PC-3 (cell line): ENCODE measurements at regions not wholly inside any gene's neighbourhood (a gene's known extent, or its start where the extent isn't known, plus 50 kb on each side); places are given as distances from the start of the nearest gene placed in this dataset.
A peak's percentile ranks its signal among the peaks of the same experiment; 100 is the strongest.

Experiments used
- ATAC-seq: fragments of 200-7000 bp; cut with Tn5 transposase; 2 replicates; pipeline ENCODE4 v1.9.1; 2020; ENCODE audit warnings: mild to moderate bottlenecking, moderate library complexity
- BruUV-seq: library from RNA; stranded (reverse); fragments of 400-500 nt; replicated peaks from 2 replicates; lab custom pipeline; 2021; lab: Mats Ljungman, UMichigan
- CTCF ChIA-PET: fragments of 300-600 bp; sonication (Branson Sonifier 250); formaldehyde crosslinking; loops from one replicate; lab custom pipeline; 2022; ENCODE audit warnings: antibody characterized with exemption; lab: Charles Lee
- POLR2A ChIA-PET: fragments of 300-600 bp; sonication (Branson Sonifier 250); formaldehyde crosslinking; loops from one replicate; lab custom pipeline; 2022; ENCODE audit warnings: antibody characterized with exemption; ENCODE audit not compliant: unreplicated experiment; lab: Charles Lee
- DNase-seq: peaks from one replicate; pipeline ENCODE4 v3.0.0-alpha.2; 2015
- H2AFZ ChIP-seq: fragments of 300-600 bp; sonication (generic); 2 replicates; pipeline ENCODE4 v1.6.0; 2016; ENCODE audit warnings: antibody characterized with exemption, low read length
- H3F3A ChIP-seq: fragments of 300-600 bp; sonication (generic); one replicate; pipeline ENCODE4 v1.6.0; 2017; ENCODE audit warnings: antibody characterized with exemption, low read length, control low read depth, mild to moderate bottlenecking; ENCODE audit not compliant: unreplicated experiment
- H3K27ac ChIP-seq: fragments of 300-600 bp; sonication (generic); 2 replicates; pipeline ENCODE4 v1.5.1; 2016; ENCODE audit warnings: mild to moderate bottlenecking, low read length
- H3K27me3 ChIP-seq: fragments of 300-600 bp; sonication (generic); 2 replicates; pipeline ENCODE4 v1.6.1; 2016; ENCODE audit warnings: low read length, mixed read lengths
- H3K36me3 ChIP-seq: fragments of 300-600 bp; sonication (generic); 2 replicates; pipeline ENCODE4 v1.6.1; 2016; ENCODE audit warnings: low read depth, mixed run types, low read length, mixed read lengths
- H3K4me1 ChIP-seq: fragments of 300-600 bp; sonication (generic); 2 replicates; pipeline ENCODE4 v1.5.1; 2016; ENCODE audit warnings: low read length; ENCODE audit not compliant: insufficient read depth
- H3K4me2 ChIP-seq: fragments of 300-600 bp; sonication (generic); 2 replicates; pipeline ENCODE4 v1.6.0; 2016; ENCODE audit warnings: low read length
- H3K4me3 ChIP-seq: fragments of 300-600 bp; sonication (generic); 2 replicates; pipeline ENCODE4 v1.5.1; 2016; ENCODE audit warnings: mild to moderate bottlenecking, low read length, mixed read lengths
- H3K79me2 ChIP-seq: fragments of 300-600 bp; sonication (generic); 2 replicates; pipeline ENCODE4 v1.6.1; 2017; ENCODE audit warnings: low read length, mixed read lengths
- H3K9ac ChIP-seq: fragments of 300-600 bp; sonication (generic); 2 replicates; pipeline ENCODE4 v1.6.0; 2016; ENCODE audit warnings: mild to moderate bottlenecking, low read length
- H3K9me2 ChIP-seq: fragments of 300-600 bp; sonication (generic); replicated peaks from 2 replicates; pipeline ENCODE4 v1.6.1; 2016; ENCODE audit warnings: mixed run types, low read length, mixed read lengths
- H3K9me3 ChIP-seq: fragments of 300-600 bp; sonication (generic); 2 replicates; pipeline ENCODE4 v1.6.1; 2016; ENCODE audit warnings: low read length, mixed read lengths
- H4K20me1 ChIP-seq: fragments of 300-600 bp; sonication (generic); 2 replicates; pipeline ENCODE4 v1.6.1; 2016; ENCODE audit warnings: low read length, mixed read lengths
- EZH2 ChIP-seq: fragments of 300-600 bp; sonication (generic); IDR thresholded peaks from one replicate; pipeline ENCODE4 v1.6.1; 2017; ENCODE audit warnings: antibody characterized with exemption, mild to moderate bottlenecking, low read length; ENCODE audit not compliant: unreplicated experiment
- EZH2phosphoT487 ChIP-seq: fragments of 300-600 bp; sonication (generic); IDR thresholded peaks from 2 replicates; pipeline ENCODE4 v1.6.1; 2018; ENCODE audit warnings: mild to moderate bottlenecking, antibody characterized with exemption, low read length, borderline replicate concordance
- intact Hi-C: fragments of 100-400 bp; cut with micrococcal nuclease; formaldehyde crosslinking; loops from 2 replicates; pipeline ENCODE4 v1.9.0; 2023
- TF ChIP-seq, protein P1 (sequence below): fragments of 300-600 bp; sonication (generic); conservative IDR thresholded peaks from 2 replicates; pipeline ENCODE4 v1.5.1; 2017; ENCODE audit warnings: antibody characterized with exemption, low read depth, mild to moderate bottlenecking, low read length

DNA sequence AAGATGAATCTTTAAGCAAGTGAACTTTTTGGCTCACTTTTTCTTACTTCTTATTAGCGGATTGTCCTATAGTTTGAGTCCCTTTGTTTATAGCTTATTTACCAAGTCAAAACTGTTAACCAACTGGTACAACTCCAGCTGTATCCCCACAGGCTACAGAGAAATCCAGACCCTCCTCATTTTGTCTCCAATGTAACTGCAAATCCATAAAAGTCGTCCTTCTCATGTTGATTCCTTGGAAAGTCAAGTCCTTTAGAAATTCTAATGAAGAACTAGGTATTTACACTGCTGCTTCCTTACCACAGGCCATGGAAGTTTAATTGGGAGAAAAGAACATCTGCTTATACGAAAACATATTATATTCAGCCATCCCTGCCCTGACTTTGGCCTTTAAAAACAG is 729.1 kb upstream of the NRSN1 start:
- H3K9me2 ChIP-seq, result no peaks in the 10 kb centered on the region
- DNase-seq, result no peak
- no peak overlapping the region for H2AFZ ChIP-seq
- TF ChIP-seq EZH2 (no peak), EZH2phosphoT487 (no peak)
- TF ChIP-seq, protein P1, sequence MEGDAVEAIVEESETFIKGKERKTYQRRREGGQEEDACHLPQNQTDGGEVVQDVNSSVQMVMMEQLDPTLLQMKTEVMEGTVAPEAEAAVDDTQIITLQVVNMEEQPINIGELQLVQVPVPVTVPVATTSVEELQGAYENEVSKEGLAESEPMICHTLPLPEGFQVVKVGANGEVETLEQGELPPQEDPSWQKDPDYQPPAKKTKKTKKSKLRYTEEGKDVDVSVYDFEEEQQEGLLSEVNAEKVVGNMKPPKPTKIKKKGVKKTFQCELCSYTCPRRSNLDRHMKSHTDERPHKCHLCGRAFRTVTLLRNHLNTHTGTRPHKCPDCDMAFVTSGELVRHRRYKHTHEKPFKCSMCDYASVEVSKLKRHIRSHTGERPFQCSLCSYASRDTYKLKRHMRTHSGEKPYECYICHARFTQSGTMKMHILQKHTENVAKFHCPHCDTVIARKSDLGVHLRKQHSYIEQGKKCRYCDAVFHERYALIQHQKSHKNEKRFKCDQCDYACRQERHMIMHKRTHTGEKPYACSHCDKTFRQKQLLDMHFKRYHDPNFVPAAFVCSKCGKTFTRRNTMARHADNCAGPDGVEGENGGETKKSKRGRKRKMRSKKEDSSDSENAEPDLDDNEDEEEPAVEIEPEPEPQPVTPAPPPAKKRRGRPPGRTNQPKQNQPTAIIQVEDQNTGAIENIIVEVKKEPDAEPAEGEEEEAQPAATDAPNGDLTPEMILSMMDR, result no peak
- H3K9ac ChIP-seq, result no peak overlapping the region
- BruUV-seq, result no TSS peak
- H3K9me3 ChIP-seq, result no peaks in the 10 kb centered on the region
- CTCF ChIA-PET, result no interaction called here
- H3F3A ChIP-seq, result no peaks in the 10 kb centered on the region
- H3K4me1 ChIP-seq, result no peaks in the 10 kb centered on the region
- POLR2A ChIA-PET, result no interaction called here
- ATAC-seq, result no peak
- H3K27me3 ChIP-seq, result no peaks in the 10 kb centered on the region
- no peaks in the 10 kb centered on the region for H3K79me2 ChIP-seq
- H3K36me3 ChIP-seq, result no peaks in the 10 kb centered on the region
- intact Hi-C loops, result no loop called here
- H4K20me1 ChIP-seq, result no peaks in the 10 kb centered on the region
- H3K4me3 ChIP-seq, result no peak overlapping the region
- no peak overlapping the region for H3K4me2 ChIP-seq
- H3K27ac ChIP-seq, result no peak overlapping the region

GRCh38 chr6:23403460-23403859 is 722.6 kb upstream of the NRSN1 start:
- H3K27me3 ChIP-seq, result no peaks in the 10 kb centered on the region
- H3K4me2 ChIP-seq, result no peak overlapping the region
- no peaks in the 10 kb centered on the region for H3K4me1 ChIP-seq
- H3K79me2 ChIP-seq, result no peaks in the 10 kb centered on the region
- no peaks in the 10 kb centered on the region for H3F3A ChIP-seq
- H3K27ac ChIP-seq, result no peak overlapping the region
- H4K20me1 ChIP-seq, result no peaks in the 10 kb centered on the region
- intact Hi-C loops, result no loop called here
- ATAC-seq (no peak), DNase-seq (no peak)
- H3K9ac ChIP-seq, result no peak overlapping the region
- no peaks in the 10 kb centered on the region for H3K36me3 ChIP-seq
- H2AFZ ChIP-seq, result 0 out of 2 replicates have a peak overlapping the region, but pooled peaks have one; percentile 20
- POLR2A ChIA-PET, result no interaction called here
- no TSS peak for BruUV-seq
- TF ChIP-seq, protein P1, result no peak
- no peak for TF ChIP-seq EZH2phosphoT487
- no peak for TF ChIP-seq EZH2
- CTCF ChIA-PET, result interaction anchor here (0.6 kb wide), 1 partner anchor 15 kb away, joined by 3 read pairs; no protein-coding TSS in a partner anchor
- no peaks in the 10 kb centered on the region for H3K9me3 ChIP-seq
- H3K4me3 ChIP-seq, result no peak overlapping the region
- no peaks in the 10 kb centered on the region for H3K9me2 ChIP-seq

GRCh38 chr6:23409531-23409930 is 716.5 kb upstream of the NRSN1 start:
- DNase-seq, result no peak
- ATAC-seq, result no peak
- Histone ChIP-seq H3K79me2 (no peaks in the 10 kb centered on the region), H3K9me3 (no peaks in the 10 kb centered on the region), H3K9me2 (no peaks in the 10 kb centered on the region), H2AFZ (no peak overlapping the region), H3K4me1 (peaks cover 18% of the 10 kb centered on the region), H3K27me3 (no peaks in the 10 kb centered on the region), H3K4me3 (no peak overlapping the region), H3K36me3 (no peaks in the 10 kb centered on the region), H3F3A (no peaks in the 10 kb centered on the region), H4K20me1 (no peaks in the 10 kb centered on the region), H3K4me2 (no peak overlapping the region), H3K27ac (no peak overlapping the region), H3K9ac (no peak overlapping the region)
- no peak for TF ChIP-seq EZH2phosphoT487
- TF ChIP-seq EZH2, result no peak
- TF ChIP-seq, protein P1, result no peak
- intact Hi-C loops, result no loop called here
- CTCF ChIA-PET, result no interaction called here
- POLR2A ChIA-PET, result no interaction called here
- no TSS peak for BruUV-seq
